Sigmoid colon (tissue), 6 donors: ENCODE measurements at regions not wholly inside any gene's neighbourhood (a gene's known extent, or its start where the extent isn't known, plus 50 kb on each side); places are given as distances from the start of the nearest gene placed in this dataset.
"Not testable (repeated sequence)": the region's sequence is repeated elsewhere in the genome, so short reads cannot be mapped to it uniquely, and the experiment has no call there.

Experiments
- DNase-seq: peaks from one replicate; pipeline ENCODE4 v3.0.0-alpha.2; 2019
- H3K27ac ChIP-seq, 4 donors: fragments of 200-600 bp; sonication (generic); one replicate each; pipeline ENCODE4 v1.5.1; 2016 to 2019; ENCODE audit warnings: mild to moderate bottlenecking in 1 of 4
- H3K27me3 ChIP-seq, 3 donors: fragments of 200-600 bp; sonication (generic); one replicate each; pipeline ENCODE4 v1.5.1; 2019; ENCODE audit warnings: mild to moderate bottlenecking in 1 of 3
- H3K36me3 ChIP-seq, 4 donors: fragments of 200-600 bp; sonication (generic); one replicate each; pipeline ENCODE4 v1.5.1; 2016 to 2019
- H3K4me1 ChIP-seq, 4 donors: fragments of 200-600 bp; sonication (generic); one replicate each; pipeline ENCODE4 v1.5.1; 2017 to 2019
- H3K4me3 ChIP-seq, 4 donors: fragments of 200-600 bp; sonication (generic); one replicate each; pipeline ENCODE4 v1.5.1; 2017 to 2019; ENCODE audit warnings: mild to moderate bottlenecking in 2 of 4, moderate library complexity in 1 of 4
- H3K9me3 ChIP-seq, 4 donors: fragments of 200-600 bp in 3 of 4; sonication (generic) in 3 of 4; one replicate each; pipeline versions ENCODE4 v1.5.1 to v1.6.1; 2013 to 2019
- CTCF ChIP-seq, 4 experiments: fragments of 450-650 bp in 3 of 4; fragments of 200-600 bp in 1 of 4; IDR thresholded peaks; one replicate each; pipeline ENCODE4 v1.5.1; 2016 to 2019; ENCODE audit warnings: antibody characterized with exemption in 4 of 4, mild to moderate bottlenecking in 3 of 4, moderate library complexity in 2 of 4
- EP300 ChIP-seq, 4 donors: sonication (generic); formaldehyde crosslinking; IDR thresholded peaks; one replicate each; pipeline ENCODE4 v1.6.1; 2017; ENCODE audit warnings: antibody characterized with exemption in 4 of 4
- POLR2A ChIP-seq, 2 donors: fragments of 450-650 bp; IDR thresholded peaks; one replicate each; pipeline ENCODE4 v1.6.1; 2016; ENCODE audit warnings: antibody characterized with exemption in 2 of 2, mild to moderate bottlenecking in 2 of 2, moderate library complexity in 2 of 2
- POLR2AphosphoS5 ChIP-seq, 4 donors: sonication (generic); formaldehyde crosslinking; IDR thresholded peaks; one replicate each; pipeline ENCODE4 v1.6.1; 2017; ENCODE audit warnings: antibody characterized with exemption in 4 of 4
- WGBS, 2 donors: extraction: QIAGEN DNeasy Blood & Tissue Kit; methylation state at CpG; one replicate each; pipeline ENCODE4 v1.1.7; 2013; 5-methylcytosine and 5-hydroxymethylcytosine counted together
- intact Hi-C: fragments of 100-400 bp; cut with DNase I; formaldehyde crosslinking; loops from one replicate; pipeline ENCODE4 v1.15.1; 2023
- donor health status: healthy with polysubstance abuse.
- donor health status: healthy.

DNA sequence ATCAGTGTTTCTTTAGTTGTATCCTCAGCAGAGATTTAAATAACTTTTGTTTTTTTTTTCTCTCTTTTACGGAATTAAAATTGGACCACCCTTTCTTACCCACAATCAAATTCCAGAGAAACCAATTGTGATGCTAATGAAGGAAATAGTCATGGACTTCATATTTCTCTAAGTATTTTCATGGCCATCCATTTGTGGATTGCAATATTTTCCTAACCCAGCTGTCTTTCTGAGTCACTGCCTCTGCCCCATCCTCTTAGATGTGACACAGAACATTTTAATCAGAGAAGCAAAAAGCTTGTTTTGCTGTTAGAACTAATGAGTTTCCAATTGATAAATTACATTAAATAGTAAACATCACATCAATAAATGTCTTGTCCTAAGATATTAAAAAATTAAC is 405.5 kb upstream of the ADGRB3 start:
- Histone ChIP-seq H3K4me1 (no peaks in the 10 kb centered on the region), H3K27me3 (no peaks in the 10 kb centered on the region)
- intact Hi-C loops = no loop called here

GRCh38 chr6:68226460-68226859 is 408.6 kb upstream of the ADGRB3 start:
- H3K4me1 ChIP-seq = no peaks in the 10 kb centered on the region
- intact Hi-C loops = no loop called here
- no peaks in the 10 kb centered on the region for H3K36me3 ChIP-seq
- H3K4me3 ChIP-seq = no peak overlapping the region
- DNase-seq = no peak
- H3K9me3 ChIP-seq = no peaks in the 10 kb centered on the region
- H3K27me3 ChIP-seq = no peaks in the 10 kb centered on the region
- WGBS, 2 donors = 61 to 63% methylated on average over 3 of the region's 3 CpGs
- no peak overlapping the region for H3K27ac ChIP-seq
- TF ChIP-seq EP300 (IDR thresholded peaks at IDR 0.05) (no peak), POLR2A (IDR thresholded peaks at IDR 0.05) (no peak), POLR2AphosphoS5 (IDR thresholded peaks at IDR 0.05) (no peak), CTCF (IDR thresholded peaks at IDR 0.05) (no peak)

More for the DNA sequence above, 405.5 kb upstream of the ADGRB3 start:
- no peaks in the 10 kb centered on the region for H3K9me3 ChIP-seq
- H3K27ac ChIP-seq = no peak overlapping the region
- TF ChIP-seq CTCF (IDR thresholded peaks at IDR 0.05) (no peak), POLR2A (IDR thresholded peaks at IDR 0.05) (no peak), POLR2AphosphoS5 (IDR thresholded peaks at IDR 0.05) (no peak), EP300 (IDR thresholded peaks at IDR 0.05) (no peak)
- DNase-seq = no peak
- no peaks in the 10 kb centered on the region for H3K36me3 ChIP-seq
- 78 to 79% methylated on average over 1 of the region's 1 CpG for WGBS, 2 donors
- H3K4me3 ChIP-seq = no peak overlapping the region

DNA sequence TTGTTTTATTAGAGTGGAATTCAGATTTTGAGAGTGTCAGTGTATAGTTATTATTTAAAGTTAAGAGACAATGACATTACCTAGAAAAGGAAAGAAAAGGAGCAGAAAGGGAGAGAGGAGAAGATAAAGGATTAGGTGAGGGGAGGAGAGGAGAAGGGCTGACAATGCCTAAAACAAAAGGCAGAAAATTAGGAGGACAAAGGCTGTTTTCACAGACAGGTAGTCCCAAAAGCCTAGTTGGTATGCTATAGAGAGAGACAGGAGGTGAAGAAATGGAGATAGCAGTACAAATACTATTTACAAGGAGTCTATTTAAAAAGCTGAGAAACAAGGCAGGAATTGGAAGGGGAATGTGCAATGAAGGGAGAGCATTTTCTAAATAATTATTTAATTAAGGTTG is 409.4 kb upstream of the ADGRB3 start:
- intact Hi-C loops = no loop called here

DNA sequence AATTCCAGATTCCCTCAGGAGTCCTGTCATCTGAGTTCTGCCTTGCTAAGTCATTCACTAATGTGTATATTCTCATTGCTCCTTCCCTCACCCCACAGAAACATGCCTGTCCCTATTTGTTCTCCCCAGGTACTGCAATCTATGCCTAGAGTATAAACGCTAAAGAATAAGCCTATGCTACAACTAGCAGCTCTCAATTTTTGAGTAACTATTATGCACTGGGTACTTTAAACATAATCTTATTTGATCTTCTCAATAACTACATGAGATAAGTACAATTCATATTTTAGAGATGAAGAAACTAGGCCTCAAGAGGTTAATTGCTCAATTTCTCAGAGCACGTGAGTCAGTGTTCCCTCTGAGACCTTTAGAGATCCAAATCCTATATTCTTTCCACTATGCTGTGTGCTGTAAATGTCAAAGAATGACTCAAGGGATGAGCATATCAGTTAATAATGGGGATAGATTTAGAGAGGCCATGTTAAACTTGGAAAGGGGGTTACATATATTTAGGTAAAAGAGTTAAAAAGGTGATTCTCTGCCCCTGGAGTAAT is 423.8 kb upstream of the ADGRB3 start:
- no peaks in the 10 kb centered on the region for H3K36me3 ChIP-seq
- no peaks in the 10 kb centered on the region for H3K27me3 ChIP-seq
- H3K27ac ChIP-seq = no peak overlapping the region
- DNase-seq = no peak
- intact Hi-C loops = no loop called here
- TF ChIP-seq POLR2AphosphoS5 (IDR thresholded peaks at IDR 0.05) (no peak), CTCF (IDR thresholded peaks at IDR 0.05) (no peak), POLR2A (IDR thresholded peaks at IDR 0.05) (no peak), EP300 (IDR thresholded peaks at IDR 0.05) (no peak)
- 81 to 85% methylated on average over 2 of the region's 2 CpGs for WGBS, 2 donors
- no peak overlapping the region for H3K4me3 ChIP-seq
- H3K4me1 ChIP-seq = no peaks in the 10 kb centered on the region
- peaks cover 0 to 2% (median 0%) of the 10 kb centered on the region in 4 donors for H3K9me3 ChIP-seq

More for the DNA sequence above, 409.4 kb upstream of the ADGRB3 start:
- no peak for TF ChIP-seq EP300 (IDR thresholded peaks at IDR 0.05)
- no peak for TF ChIP-seq POLR2A (IDR thresholded peaks at IDR 0.05)
- TF ChIP-seq CTCF (IDR thresholded peaks at IDR 0.05) = no peak
- no peak for TF ChIP-seq POLR2AphosphoS5 (IDR thresholded peaks at IDR 0.05)
- Histone ChIP-seq H3K27ac (no peak overlapping the region), H3K27me3 (no peaks in the 10 kb centered on the region), H3K4me3 (no peak overlapping the region), H3K4me1 (no peaks in the 10 kb centered on the region), H3K9me3 (no peaks in the 10 kb centered on the region), H3K36me3 (no peaks in the 10 kb centered on the region)
- no peak for DNase-seq

GRCh38 chr6:68207612-68208011 is 427.5 kb upstream of the ADGRB3 start:
- DNase-seq, H3K27ac ChIP-seq, H3K4me1 ChIP-seq, H3K27me3 ChIP-seq, H3K36me3 ChIP-seq, H3K4me3 ChIP-seq, intact Hi-C loops, H3K9me3 ChIP-seq: not testable (repeated sequence)
